ENCODE measurements at regions not wholly inside any gene's neighbourhood (a gene's known extent, or its start where the extent isn't known, plus 50 kb on each side); places are given as distances from the start of the nearest gene placed in this dataset.

- TF ChIP-seq, protein P1, sequence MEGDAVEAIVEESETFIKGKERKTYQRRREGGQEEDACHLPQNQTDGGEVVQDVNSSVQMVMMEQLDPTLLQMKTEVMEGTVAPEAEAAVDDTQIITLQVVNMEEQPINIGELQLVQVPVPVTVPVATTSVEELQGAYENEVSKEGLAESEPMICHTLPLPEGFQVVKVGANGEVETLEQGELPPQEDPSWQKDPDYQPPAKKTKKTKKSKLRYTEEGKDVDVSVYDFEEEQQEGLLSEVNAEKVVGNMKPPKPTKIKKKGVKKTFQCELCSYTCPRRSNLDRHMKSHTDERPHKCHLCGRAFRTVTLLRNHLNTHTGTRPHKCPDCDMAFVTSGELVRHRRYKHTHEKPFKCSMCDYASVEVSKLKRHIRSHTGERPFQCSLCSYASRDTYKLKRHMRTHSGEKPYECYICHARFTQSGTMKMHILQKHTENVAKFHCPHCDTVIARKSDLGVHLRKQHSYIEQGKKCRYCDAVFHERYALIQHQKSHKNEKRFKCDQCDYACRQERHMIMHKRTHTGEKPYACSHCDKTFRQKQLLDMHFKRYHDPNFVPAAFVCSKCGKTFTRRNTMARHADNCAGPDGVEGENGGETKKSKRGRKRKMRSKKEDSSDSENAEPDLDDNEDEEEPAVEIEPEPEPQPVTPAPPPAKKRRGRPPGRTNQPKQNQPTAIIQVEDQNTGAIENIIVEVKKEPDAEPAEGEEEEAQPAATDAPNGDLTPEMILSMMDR (IDR thresholded peaks at IDR 0.05; ENCODE audit: insufficient read depth, low read length, poor library complexity, severe bottlenecking) = no peak
- no peak for TF ChIP-seq EZH2phosphoT487 (conservative IDR thresholded peaks at IDR 0.05; ENCODE audit: low read length)
These were observed 346.8 kb downstream of the ATP23 start for GRCh38 chr12:58288190-58288589.
